Neutrophil (primary cell): ENCODE measurements at regions not wholly inside any gene's neighbourhood (a gene's known extent, or its start where the extent isn't known, plus 50 kb on each side); places are given as distances from the start of the nearest gene placed in this dataset.
"Not testable (repeated sequence)": the region's sequence is repeated elsewhere in the genome, so short reads cannot be mapped to it uniquely, and the experiment has no call there.

Source experiments
- H3K27ac ChIP-seq: fragments of 200-600 bp; sonication (generic); 2 replicates; pipeline ENCODE4 v1.5.1; 2016; ENCODE audit warnings: mild to moderate bottlenecking, moderate library complexity
- H3K27me3 ChIP-seq: fragments of 200-600 bp; sonication (generic); 2 replicates; pipeline ENCODE4 v1.6.0; 2016; ENCODE audit warnings: mild to moderate bottlenecking
- H3K36me3 ChIP-seq: fragments of 200-600 bp; sonication (generic); 2 replicates; pipeline ENCODE4 v1.5.1; 2017
- H3K4me1 ChIP-seq, 2 experiments: fragments of 200-600 bp in 1 of 2; sonication (generic) in 1 of 2; 1 replicate in 1 of 2; 2 replicates in 1 of 2; pipeline versions ENCODE4 v1.5.1 to v1.6.1; 2013 to 2016; ENCODE audit warnings: low read depth in 1 of 2, low read length in 1 of 2, mild to moderate bottlenecking in 1 of 2, moderate library complexity in 1 of 2; ENCODE audit not compliant: control insufficient read depth in 1 of 2, insufficient read depth in 1 of 2
- H3K4me3 ChIP-seq, 2 experiments: fragments of 200-600 bp in 1 of 2; sonication (generic) in 1 of 2; 1 replicate in 1 of 2; 2 replicates in 1 of 2; pipeline ENCODE4 v1.5.1; 2013 to 2016; ENCODE audit warnings: low read depth in 1 of 2, low read length in 1 of 2, mild to moderate bottlenecking in 1 of 2, moderate library complexity in 1 of 2
- H3K9me3 ChIP-seq: fragments of 200-600 bp; sonication (generic); 2 replicates; pipeline ENCODE4 v1.5.1; 2016

- H3K27ac ChIP-seq, H3K27me3 ChIP-seq, H3K4me3 ChIP-seq, H3K9me3 ChIP-seq, H3K4me1 ChIP-seq: not testable (repeated sequence)
- peaks cover 35% of the 10 kb centered on the region for H3K36me3 ChIP-seq
Observed at GRCh38 chr3:195986576-195986975, 78.2 kb upstream of the TNK2 start.

GRCh38 chr3:195985348-195985920 lies 77.1 kb upstream of the TNK2 start:
- H3K9me3 ChIP-seq, H3K27ac ChIP-seq, H3K27me3 ChIP-seq, H3K4me1 ChIP-seq, H3K4me3 ChIP-seq: not testable (repeated sequence)
- peaks cover 36% of the 10 kb centered on the region for H3K36me3 ChIP-seq

GRCh38 chr3:195984392-195985030 lies 76.2 kb upstream of the TNK2 start:
- not testable (repeated sequence) for H3K27ac ChIP-seq, H3K9me3 ChIP-seq, H3K4me3 ChIP-seq, H3K27me3 ChIP-seq, H3K4me1 ChIP-seq
- peaks cover 45% of the 10 kb centered on the region for H3K36me3 ChIP-seq

GRCh38 chr3:195983880-195984279 lies 75.5 kb upstream of the TNK2 start:
- peaks cover 51% of the 10 kb centered on the region for H3K36me3 ChIP-seq
- H3K9me3 ChIP-seq, H3K4me3 ChIP-seq, H3K27ac ChIP-seq, H3K4me1 ChIP-seq, H3K27me3 ChIP-seq: not testable (repeated sequence)

- not testable (repeated sequence) for H3K27ac ChIP-seq, H3K9me3 ChIP-seq, H3K4me3 ChIP-seq, H3K4me1 ChIP-seq, H3K27me3 ChIP-seq
- H3K36me3 ChIP-seq = peaks cover 60% of the 10 kb centered on the region
Observed at GRCh38 chr3:195982754-195983153, 74.4 kb upstream of the TNK2 start.

- not testable (repeated sequence) for H3K9me3 ChIP-seq, H3K4me1 ChIP-seq, H3K4me3 ChIP-seq, H3K27ac ChIP-seq, H3K27me3 ChIP-seq
- peaks cover 68% of the 10 kb centered on the region for H3K36me3 ChIP-seq
Observed at GRCh38 chr3:195981778-195982177, 73.4 kb upstream of the TNK2 start.

- not testable (repeated sequence) for H3K27ac ChIP-seq, H3K9me3 ChIP-seq, H3K4me1 ChIP-seq, H3K27me3 ChIP-seq, H3K4me3 ChIP-seq
- H3K36me3 ChIP-seq = peaks cover 79% of the 10 kb centered on the region
Observed at GRCh38 chr3:195979877-195980276, 71.5 kb upstream of the TNK2 start.

GRCh38 chr3:195978585-195978984 lies 70.2 kb upstream of the TNK2 start:
- H3K4me1 ChIP-seq, H3K9me3 ChIP-seq, H3K4me3 ChIP-seq, H3K27me3 ChIP-seq, H3K27ac ChIP-seq: not testable (repeated sequence)
- peaks cover 79% of the 10 kb centered on the region for H3K36me3 ChIP-seq

GRCh38 chr3:195976876-195977275 lies 68.5 kb upstream of the TNK2 start:
- H3K4me3 ChIP-seq, H3K27me3 ChIP-seq, H3K4me1 ChIP-seq, H3K9me3 ChIP-seq, H3K27ac ChIP-seq: not testable (repeated sequence)
- peaks cover 76% of the 10 kb centered on the region for H3K36me3 ChIP-seq

- H3K27ac ChIP-seq, H3K4me3 ChIP-seq, H3K27me3 ChIP-seq: not testable (repeated sequence)
Observed at GRCh38 chr3:195974281-195974680, 65.9 kb upstream of the TNK2 start.

GRCh38 chr3:195970873-195971272 lies 62.5 kb upstream of the TNK2 start:
- H3K9me3 ChIP-seq, H3K4me1 ChIP-seq, H3K27ac ChIP-seq, H3K27me3 ChIP-seq, H3K4me3 ChIP-seq: not testable (repeated sequence)
- H3K36me3 ChIP-seq = peaks cover 82% of the 10 kb centered on the region

More at GRCh38 chr3:195974281-195974680, 65.9 kb upstream of the TNK2 start:
- not testable (repeated sequence) for H3K4me1 ChIP-seq, H3K9me3 ChIP-seq
- H3K36me3 ChIP-seq = peaks cover 85% of the 10 kb centered on the region

- H3K36me3 ChIP-seq = peaks cover 82% of the 10 kb centered on the region
- H3K4me1 ChIP-seq, H3K4me3 ChIP-seq, H3K9me3 ChIP-seq, H3K27ac ChIP-seq, H3K27me3 ChIP-seq: not testable (repeated sequence)
Observed at GRCh38 chr3:195969838-195970776, 61.8 kb upstream of the TNK2 start.

GRCh38 chr3:195969341-195969740 lies 61.0 kb upstream of the TNK2 start:
- not testable (repeated sequence) for H3K27me3 ChIP-seq, H3K9me3 ChIP-seq, H3K4me3 ChIP-seq, H3K4me1 ChIP-seq, H3K27ac ChIP-seq
- peaks cover 82% of the 10 kb centered on the region for H3K36me3 ChIP-seq
